EH (cell line): ENCODE measurements at regions not wholly inside any gene's neighbourhood (a gene's known extent, or its start where the extent isn't known, plus 50 kb on each side); places are given as distances from the start of the nearest gene placed in this dataset.
"Not testable (repeated sequence)": the region's sequence is repeated elsewhere in the genome, so short reads cannot be mapped to it uniquely, and the experiment has no call there.

Source experiments
- DNase-seq: peaks from one replicate; pipeline ENCODE4 v3.0.0-alpha.2; 2015; ENCODE audit warnings: low read depth

GRCh38 chr2:33946193-33946592 is 347.1 kb upstream of the FAM98A start:
- no peak for DNase-seq

GRCh38 chr2:33933203-33933602 is 334.1 kb upstream of the FAM98A start:
- no peak for DNase-seq

GRCh38 chr2:33931164-33931563 is 332.1 kb upstream of the FAM98A start:
- no peak for DNase-seq

- no peak for DNase-seq
Observed at GRCh38 chr2:33929467-33929866, 330.4 kb upstream of the FAM98A start.

- no peak for DNase-seq
Observed at GRCh38 chr2:33927756-33928155, 328.7 kb upstream of the FAM98A start.

- no peak for DNase-seq
Observed at GRCh38 chr2:33925311-33925710, 326.2 kb upstream of the FAM98A start.

- DNase-seq, result no peak
Observed at GRCh38 chr2:33924586-33925169, 325.6 kb upstream of the FAM98A start.

GRCh38 chr2:33917252-33917651 is 318.2 kb upstream of the FAM98A start:
- DNase-seq, result no peak

GRCh38 chr2:33913071-33913616 is 314.0 kb upstream of the FAM98A start:
- DNase-seq, result no peak

GRCh38 chr2:33911327-33911726 is 312.2 kb upstream of the FAM98A start:
- no peak for DNase-seq

- DNase-seq, result no peak
Observed at GRCh38 chr2:33909945-33910695, 311.0 kb upstream of the FAM98A start.

GRCh38 chr2:33907866-33908265 is 308.8 kb upstream of the FAM98A start:
- no peak for DNase-seq

- DNase-seq, result not testable (repeated sequence)
Observed at GRCh38 chr2:33906129-33906528, 307.0 kb upstream of the FAM98A start.

GRCh38 chr2:33904801-33905200 is 305.7 kb upstream of the FAM98A start:
- no peak for DNase-seq

- no peak for DNase-seq
Observed at GRCh38 chr2:33903701-33904100, 304.6 kb upstream of the FAM98A start.

- DNase-seq, result no peak
Observed at GRCh38 chr2:33903215-33903614, 304.1 kb upstream of the FAM98A start.

- DNase-seq, result no peak
Observed at GRCh38 chr2:33900610-33901009, 301.5 kb upstream of the FAM98A start.

GRCh38 chr2:33897741-33898140 is 298.6 kb upstream of the FAM98A start:
- no peak for DNase-seq

- no peak for DNase-seq
Observed at GRCh38 chr2:33893824-33894223, 294.7 kb upstream of the FAM98A start.

GRCh38 chr2:33891616-33892015 is 292.5 kb upstream of the FAM98A start:
- DNase-seq, result no peak

GRCh38 chr2:33890686-33891085 is 291.6 kb upstream of the FAM98A start:
- DNase-seq, result no peak

- DNase-seq, result no peak
Observed at GRCh38 chr2:33877348-33878016, 278.4 kb upstream of the FAM98A start.

- no peak for DNase-seq
Observed at GRCh38 chr2:33873076-33873605, 274.0 kb upstream of the FAM98A start.
